ENCODE measurements at regions not wholly inside any gene's neighbourhood (a gene's known extent, or its start where the extent isn't known, plus 50 kb on each side); places are given as distances from the start of the nearest gene placed in this dataset.

DNA sequence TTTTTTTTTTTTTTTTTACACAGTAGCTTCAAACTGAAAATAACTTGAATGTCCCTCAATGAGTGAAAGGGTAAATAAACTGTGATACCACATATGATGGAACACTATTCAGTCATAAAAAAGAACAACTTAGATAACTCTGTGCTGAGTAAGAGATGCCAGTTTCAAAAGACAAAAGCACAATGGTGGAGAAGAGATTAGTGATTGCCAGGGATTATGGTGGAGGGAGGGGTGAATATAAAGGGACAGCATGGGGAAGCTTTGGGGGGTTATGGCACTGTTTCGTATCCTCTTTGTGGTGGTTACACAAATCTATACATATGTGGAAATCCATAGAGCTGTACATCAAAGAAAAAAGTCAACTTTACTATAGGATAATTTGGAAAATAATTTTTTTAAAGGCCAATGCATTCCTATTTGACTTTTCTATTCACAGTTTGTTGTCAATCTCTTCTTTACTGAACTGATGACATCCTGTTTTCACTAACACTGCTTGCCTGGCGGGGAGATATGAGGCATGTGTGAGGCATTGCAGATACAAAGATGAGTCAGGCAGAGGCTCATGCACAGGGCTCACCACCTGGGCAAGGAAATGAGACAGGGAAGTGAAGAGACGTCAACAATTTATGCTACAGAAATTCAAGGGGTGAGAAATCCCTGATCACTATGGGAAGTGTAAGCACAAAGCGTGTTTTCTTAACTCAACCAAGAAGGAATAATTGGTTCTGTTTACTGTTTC, 302.7 kb downstream of the DUSP10 start:
- Histone ChIP-seq H3K27me3 (ENCODE audit: control insufficient read depth, insufficient read depth, low read length) (no peaks in the 10 kb centered on the region), H3K9ac (ENCODE audit: low read length) (no peak overlapping the region), H3K4me1 (ENCODE audit: control insufficient read depth, insufficient read depth, low read length) (peaks cover 15% of the 10 kb centered on the region), H3K4me3 (ENCODE audit: low read length) (no peak overlapping the region), H3K27ac (ENCODE audit: low read depth, low read length) (no peak overlapping the region), H3K36me3 (ENCODE audit: control insufficient read depth, insufficient read depth, low read length) (no peaks in the 10 kb centered on the region)

GRCh38 chr1:221439747-221440501, 302.0 kb downstream of the DUSP10 start:
- H3K4me1 ChIP-seq (ENCODE audit: control insufficient read depth, insufficient read depth, low read length): peaks cover 14% of the 10 kb centered on the region
- no peak overlapping the region for H3K4me3 ChIP-seq (ENCODE audit: low read length)
- H3K27me3 ChIP-seq (ENCODE audit: control insufficient read depth, insufficient read depth, low read length): no peaks in the 10 kb centered on the region
- H3K36me3 ChIP-seq (ENCODE audit: control insufficient read depth, insufficient read depth, low read length): no peaks in the 10 kb centered on the region
- no peak overlapping the region for H3K9ac ChIP-seq (ENCODE audit: low read length)
- peak overlapping the region; percentile 84 for H3K27ac ChIP-seq (ENCODE audit: low read depth, low read length)

- H3K9ac ChIP-seq (ENCODE audit: low read length): no peak overlapping the region
- peak overlapping the region; percentile 84 for H3K27ac ChIP-seq (ENCODE audit: low read depth, low read length)
- no peak overlapping the region for H3K4me3 ChIP-seq (ENCODE audit: low read length)
Measured at GRCh38 chr1:221440658-221441057, 301.2 kb downstream of the DUSP10 start.

GRCh38 chr1:221442056-221442455, 299.8 kb downstream of the DUSP10 start:
- no peaks in the 10 kb centered on the region for H3K36me3 ChIP-seq (ENCODE audit: control insufficient read depth, insufficient read depth, low read length)
- no peak overlapping the region for H3K9ac ChIP-seq (ENCODE audit: low read length)
- no peak overlapping the region for H3K4me3 ChIP-seq (ENCODE audit: low read length)
- no peaks in the 10 kb centered on the region for H3K27me3 ChIP-seq (ENCODE audit: control insufficient read depth, insufficient read depth, low read length)
- H3K4me1 ChIP-seq (ENCODE audit: control insufficient read depth, insufficient read depth, low read length): peaks cover 13% of the 10 kb centered on the region
- H3K27ac ChIP-seq (ENCODE audit: low read depth, low read length): no peak overlapping the region

More at GRCh38 chr1:221440658-221441057, 301.2 kb downstream of the DUSP10 start:
- Histone ChIP-seq H3K4me1 (ENCODE audit: control insufficient read depth, insufficient read depth, low read length) (peaks cover 13% of the 10 kb centered on the region), H3K27me3 (ENCODE audit: control insufficient read depth, insufficient read depth, low read length) (no peaks in the 10 kb centered on the region), H3K36me3 (ENCODE audit: control insufficient read depth, insufficient read depth, low read length) (no peaks in the 10 kb centered on the region)

- H3K9ac ChIP-seq (ENCODE audit: low read length): no peak overlapping the region
- H3K36me3 ChIP-seq (ENCODE audit: control insufficient read depth, insufficient read depth, low read length): no peaks in the 10 kb centered on the region
- H3K27me3 ChIP-seq (ENCODE audit: control insufficient read depth, insufficient read depth, low read length): no peaks in the 10 kb centered on the region
- no peak overlapping the region for H3K4me3 ChIP-seq (ENCODE audit: low read length)
- H3K27ac ChIP-seq (ENCODE audit: low read depth, low read length): no peak overlapping the region
- H3K4me1 ChIP-seq (ENCODE audit: control insufficient read depth, insufficient read depth, low read length): peaks cover 18% of the 10 kb centered on the region
Measured at GRCh38 chr1:221444346-221444745, 297.5 kb downstream of the DUSP10 start.

- peaks cover 8% of the 10 kb centered on the region for H3K4me1 ChIP-seq (ENCODE audit: control insufficient read depth, insufficient read depth, low read length)
- no peak overlapping the region for H3K4me3 ChIP-seq (ENCODE audit: low read length)
- no peaks in the 10 kb centered on the region for H3K36me3 ChIP-seq (ENCODE audit: control insufficient read depth, insufficient read depth, low read length)
- no peaks in the 10 kb centered on the region for H3K27me3 ChIP-seq (ENCODE audit: control insufficient read depth, insufficient read depth, low read length)
- H3K27ac ChIP-seq (ENCODE audit: low read depth, low read length): peak overlapping the region; percentile 63
- H3K9ac ChIP-seq (ENCODE audit: low read length): no peak overlapping the region
Measured at GRCh38 chr1:221448585-221449175, 293.2 kb downstream of the DUSP10 start.

GRCh38 chr1:221449194-221449593, 292.7 kb downstream of the DUSP10 start:
- peak overlapping the region; percentile 63 for H3K27ac ChIP-seq (ENCODE audit: low read depth, low read length)
- no peaks in the 10 kb centered on the region for H3K36me3 ChIP-seq (ENCODE audit: control insufficient read depth, insufficient read depth, low read length)

GRCh38 chr1:221449801-221450470, 292.0 kb downstream of the DUSP10 start:
- Histone ChIP-seq H3K27ac (ENCODE audit: low read depth, low read length) (no peak overlapping the region), H3K4me3 (ENCODE audit: low read length) (no peak overlapping the region), H3K4me1 (ENCODE audit: control insufficient read depth, insufficient read depth, low read length) (peaks cover 5% of the 10 kb centered on the region), H3K9ac (ENCODE audit: low read length) (no peak overlapping the region), H3K27me3 (ENCODE audit: control insufficient read depth, insufficient read depth, low read length) (no peaks in the 10 kb centered on the region), H3K36me3 (ENCODE audit: control insufficient read depth, insufficient read depth, low read length) (no peaks in the 10 kb centered on the region)

More at GRCh38 chr1:221449194-221449593, 292.7 kb downstream of the DUSP10 start:
- Histone ChIP-seq H3K27me3 (ENCODE audit: control insufficient read depth, insufficient read depth, low read length) (no peaks in the 10 kb centered on the region), H3K4me3 (ENCODE audit: low read length) (no peak overlapping the region), H3K9ac (ENCODE audit: low read length) (no peak overlapping the region), H3K4me1 (ENCODE audit: control insufficient read depth, insufficient read depth, low read length) (peaks cover 6% of the 10 kb centered on the region)

GRCh38 chr1:221451741-221452140, 290.1 kb downstream of the DUSP10 start:
- Histone ChIP-seq H3K27me3 (ENCODE audit: control insufficient read depth, insufficient read depth, low read length) (no peaks in the 10 kb centered on the region), H3K9ac (ENCODE audit: low read length) (no peak overlapping the region), H3K4me3 (ENCODE audit: low read length) (no peak overlapping the region), H3K36me3 (ENCODE audit: control insufficient read depth, insufficient read depth, low read length) (no peaks in the 10 kb centered on the region), H3K27ac (ENCODE audit: low read depth, low read length) (no peak overlapping the region), H3K4me1 (ENCODE audit: control insufficient read depth, insufficient read depth, low read length) (peaks cover 6% of the 10 kb centered on the region)

DNA sequence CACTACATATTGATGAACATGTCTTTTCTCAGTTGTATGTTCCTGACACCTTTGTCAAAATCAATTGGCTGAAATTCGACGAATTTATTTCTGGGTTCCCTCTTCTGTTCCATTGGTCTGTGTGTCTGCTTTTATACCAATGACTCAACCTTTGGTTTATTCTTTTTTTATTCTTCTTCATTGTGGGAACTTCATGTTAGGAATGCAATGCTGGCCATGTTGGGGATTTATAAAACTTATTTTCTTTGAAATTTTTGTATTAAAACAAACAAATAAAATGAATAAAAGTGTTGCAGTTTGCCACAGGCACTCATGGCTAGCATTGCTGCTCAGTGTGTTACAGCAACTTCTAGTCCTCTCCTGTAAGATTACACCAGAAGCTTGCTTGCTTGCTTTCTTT, 287.8 kb downstream of the DUSP10 start:
- Histone ChIP-seq H3K36me3 (ENCODE audit: control insufficient read depth, insufficient read depth, low read length) (no peaks in the 10 kb centered on the region), H3K4me1 (ENCODE audit: control insufficient read depth, insufficient read depth, low read length) (peaks cover 23% of the 10 kb centered on the region), H3K27me3 (ENCODE audit: control insufficient read depth, insufficient read depth, low read length) (no peaks in the 10 kb centered on the region), H3K9ac (ENCODE audit: low read length) (no peak overlapping the region), H3K4me3 (ENCODE audit: low read length) (no peak overlapping the region), H3K27ac (ENCODE audit: low read depth, low read length) (no peak overlapping the region)

DNA sequence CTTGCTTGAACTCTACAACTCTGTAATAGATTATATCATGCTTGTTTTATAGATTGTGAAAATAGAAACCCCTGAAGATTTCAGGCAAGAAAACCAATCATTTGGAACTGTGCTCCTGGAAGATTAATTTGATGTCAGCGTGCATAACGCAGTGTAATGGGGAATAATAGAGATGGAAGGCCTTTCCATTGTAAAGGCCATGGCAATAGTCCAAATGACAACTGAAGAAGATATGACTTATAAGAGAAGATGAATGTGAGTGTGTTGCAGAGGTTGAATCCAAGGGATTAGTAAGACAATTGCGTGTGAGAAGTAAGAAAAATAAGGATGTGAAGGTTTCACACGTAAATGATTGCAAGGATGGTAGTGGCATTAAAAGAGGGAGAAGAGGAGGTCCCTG, 285.0 kb downstream of the DUSP10 start:
- no peak overlapping the region for H3K4me3 ChIP-seq (ENCODE audit: low read length)
- no peaks in the 10 kb centered on the region for H3K27me3 ChIP-seq (ENCODE audit: control insufficient read depth, insufficient read depth, low read length)
- peaks cover 22% of the 10 kb centered on the region for H3K4me1 ChIP-seq (ENCODE audit: control insufficient read depth, insufficient read depth, low read length)
- H3K9ac ChIP-seq (ENCODE audit: low read length): no peak overlapping the region
- H3K36me3 ChIP-seq (ENCODE audit: control insufficient read depth, insufficient read depth, low read length): no peaks in the 10 kb centered on the region
- H3K27ac ChIP-seq (ENCODE audit: low read depth, low read length): peak overlapping the region; percentile 65

Measured in rectal smooth muscle tissue (tissue), 1 donor.